LNCaP clone FGC (cell line): ENCODE measurements at regions not wholly inside any gene's neighbourhood (a gene's known extent, or its start where the extent isn't known, plus 50 kb on each side); places are given as distances from the start of the nearest gene placed in this dataset.
"Not testable (repeated sequence)": the region's sequence is repeated elsewhere in the genome, so short reads cannot be mapped to it uniquely, and the experiment has no call there.

Experiments used
- DNase-seq: peaks from one replicate; pipeline ENCODE4 v3.0.0-alpha.2; 2011; ENCODE audit warnings: low read depth
- H3K4me3 ChIP-seq: 2 replicates; pipeline ENCODE4 v1.5.1; 2011; ENCODE audit warnings: mild to moderate bottlenecking, low read depth, low read length, control low read depth
- TF ChIP-seq, protein P1 (sequence below): IDR thresholded peaks from 2 replicates; pipeline ENCODE4 v1.5.1; 2012; ENCODE audit warnings: mild to moderate bottlenecking; ENCODE audit not compliant: control insufficient read depth, insufficient read depth; ENCODE audit errors: extremely low read depth

- H3K4me3 ChIP-seq: no peak overlapping the region
- TF ChIP-seq, protein P1, sequence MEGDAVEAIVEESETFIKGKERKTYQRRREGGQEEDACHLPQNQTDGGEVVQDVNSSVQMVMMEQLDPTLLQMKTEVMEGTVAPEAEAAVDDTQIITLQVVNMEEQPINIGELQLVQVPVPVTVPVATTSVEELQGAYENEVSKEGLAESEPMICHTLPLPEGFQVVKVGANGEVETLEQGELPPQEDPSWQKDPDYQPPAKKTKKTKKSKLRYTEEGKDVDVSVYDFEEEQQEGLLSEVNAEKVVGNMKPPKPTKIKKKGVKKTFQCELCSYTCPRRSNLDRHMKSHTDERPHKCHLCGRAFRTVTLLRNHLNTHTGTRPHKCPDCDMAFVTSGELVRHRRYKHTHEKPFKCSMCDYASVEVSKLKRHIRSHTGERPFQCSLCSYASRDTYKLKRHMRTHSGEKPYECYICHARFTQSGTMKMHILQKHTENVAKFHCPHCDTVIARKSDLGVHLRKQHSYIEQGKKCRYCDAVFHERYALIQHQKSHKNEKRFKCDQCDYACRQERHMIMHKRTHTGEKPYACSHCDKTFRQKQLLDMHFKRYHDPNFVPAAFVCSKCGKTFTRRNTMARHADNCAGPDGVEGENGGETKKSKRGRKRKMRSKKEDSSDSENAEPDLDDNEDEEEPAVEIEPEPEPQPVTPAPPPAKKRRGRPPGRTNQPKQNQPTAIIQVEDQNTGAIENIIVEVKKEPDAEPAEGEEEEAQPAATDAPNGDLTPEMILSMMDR: 0 out of 2 replicates have a peak, but pooled peaks have one; percentile 8
- DNase-seq: no peak
Observed at GRCh38 chr7:51587604-51588003, 271.0 kb upstream of the COBL start.

- no peak overlapping the region for H3K4me3 ChIP-seq
- DNase-seq: no peak
- TF ChIP-seq, protein P1: no peak
Observed at GRCh38 chr7:51577390-51577789, 260.8 kb upstream of the COBL start.

DNA sequence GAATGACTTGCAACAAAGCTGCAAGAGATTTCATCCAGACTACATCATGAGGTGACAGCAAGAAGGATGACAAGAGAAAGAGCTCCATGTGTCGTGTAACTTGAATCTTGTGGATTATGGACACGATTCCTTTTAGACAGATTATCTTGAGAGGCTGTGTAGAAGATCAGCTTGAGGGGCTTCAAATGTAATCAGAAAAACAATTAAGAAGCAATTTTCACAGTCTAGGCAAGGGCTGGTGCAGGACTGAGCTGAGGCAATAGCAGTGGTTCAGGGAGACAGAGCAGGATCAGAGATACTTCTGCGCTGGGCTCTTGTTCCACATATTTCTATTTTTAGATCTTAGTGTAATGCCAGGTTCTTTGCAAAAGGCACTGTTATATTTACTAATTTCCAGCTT is 253.0 kb upstream of the COBL start:
- H3K4me3 ChIP-seq: no peak overlapping the region
- no peak for DNase-seq
- TF ChIP-seq, protein P1: no peak

DNA sequence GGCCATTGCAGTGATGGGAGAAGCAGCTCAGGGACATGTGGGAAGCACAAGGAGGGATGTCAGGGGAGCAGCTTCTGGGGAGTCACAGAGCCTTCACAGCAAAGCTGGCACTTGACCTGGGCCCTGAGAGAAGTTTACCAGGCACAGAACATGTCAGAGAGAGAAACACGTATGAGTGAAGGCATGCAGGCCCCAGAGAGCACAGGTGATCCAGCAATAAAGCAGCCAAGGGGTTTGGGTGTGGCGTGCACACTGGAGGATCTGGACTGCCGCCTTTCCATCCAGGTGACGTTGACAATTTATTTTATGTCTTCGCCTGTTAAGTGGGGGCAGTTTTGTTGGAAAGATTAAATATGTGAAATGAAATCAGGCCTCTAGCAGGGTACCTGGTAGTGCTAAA is 252.6 kb upstream of the COBL start:
- TF ChIP-seq, protein P1: no peak
- DNase-seq: no peak

GRCh38 chr7:51551070-51551469 is 234.5 kb upstream of the COBL start:
- DNase-seq: no peak
- no peak overlapping the region for H3K4me3 ChIP-seq
- TF ChIP-seq, protein P1: no peak

More for the DNA sequence above, 252.6 kb upstream of the COBL start:
- H3K4me3 ChIP-seq: no peak overlapping the region

DNA sequence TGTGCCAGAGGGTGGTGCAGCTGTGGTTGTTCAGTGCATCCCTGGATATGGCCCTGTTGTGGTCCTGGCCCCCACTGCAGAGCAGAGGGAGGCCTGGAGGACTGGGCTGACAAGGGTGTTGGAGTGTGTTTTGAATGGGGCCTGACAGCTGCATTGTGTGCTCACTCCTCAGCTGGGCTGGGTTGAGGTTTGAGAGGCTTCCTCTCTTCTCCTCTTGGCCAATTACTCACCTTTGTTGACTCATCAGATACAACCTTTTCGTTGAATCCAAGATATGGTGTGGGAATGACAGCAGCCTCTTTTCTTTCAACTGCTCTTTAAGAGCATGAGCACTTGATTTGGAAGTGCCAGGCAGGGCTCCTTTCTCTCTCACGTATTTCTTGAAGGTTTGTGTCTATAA is 228.5 kb upstream of the COBL start:
- TF ChIP-seq, protein P1: no peak
- H3K4me3 ChIP-seq: no peak overlapping the region
- no peak for DNase-seq

DNA sequence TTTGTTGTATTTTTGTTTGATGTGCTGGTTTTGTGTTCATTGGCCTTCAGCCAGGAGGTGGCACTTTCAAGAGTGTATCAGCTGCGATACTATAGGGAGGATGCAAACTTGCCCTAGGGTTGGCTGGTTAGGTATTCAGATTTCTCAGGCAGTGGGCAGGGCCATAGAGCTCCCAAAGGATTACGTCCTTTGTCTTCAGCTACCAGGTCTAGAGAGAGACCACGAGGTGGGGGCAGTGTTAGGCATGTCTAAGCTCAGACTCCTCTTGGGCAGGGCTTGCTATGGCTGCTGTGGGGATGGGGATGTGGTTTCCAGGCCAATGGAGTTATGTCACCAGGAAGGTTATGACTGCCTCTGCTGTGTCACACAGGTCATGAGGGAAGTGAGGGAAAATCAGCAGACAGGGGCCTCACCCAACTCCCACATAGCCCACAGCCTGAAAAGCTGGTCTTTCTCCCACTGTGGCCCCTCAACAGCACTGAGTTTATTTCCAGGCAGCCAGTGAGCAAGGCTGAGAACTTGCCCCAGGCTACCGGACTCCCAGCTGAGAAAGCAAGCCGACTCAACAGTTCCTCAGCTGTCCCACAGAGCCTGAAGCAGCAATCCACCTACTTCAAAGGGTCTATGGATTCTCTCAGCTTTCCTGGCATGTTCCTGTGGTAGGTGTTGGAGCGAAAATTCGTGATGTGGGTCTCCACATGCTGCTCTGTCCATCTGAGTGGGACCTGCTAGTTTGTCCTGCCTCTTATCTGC is 227.4 kb upstream of the COBL start:
- H3K4me3 ChIP-seq: no peak overlapping the region
- TF ChIP-seq, protein P1: no peak
- peak; percentile 64 for DNase-seq

GRCh38 chr7:51540906-51541305 is 224.3 kb upstream of the COBL start:
- H3K4me3 ChIP-seq, DNase-seq: not testable (repeated sequence)
